ENCODE measurements at regions not wholly inside any gene's neighbourhood (a gene's known extent, or its start where the extent isn't known, plus 50 kb on each side); places are given as distances from the start of the nearest gene placed in this dataset.

GRCh38 chr7:9876053-9876452 lies 1097.6 kb upstream of the PHF14 start:
- no peak for TF ChIP-seq CTCF (IDR thresholded peaks at IDR 0.05; ENCODE audit: poor library complexity, severe bottlenecking)
- TF ChIP-seq SMC3 (conservative IDR thresholded peaks at IDR 0.05; ENCODE audit: poor library complexity) = no peak
- TF ChIP-seq TAF1 (IDR thresholded peaks at IDR 0.05; ENCODE audit: low read depth) = no peak
- TF ChIP-seq POLR2AphosphoS5 (IDR thresholded peaks at IDR 0.05) = no peak
- TF ChIP-seq EP300 (conservative IDR thresholded peaks at IDR 0.05; ENCODE audit: poor library complexity, severe bottlenecking) = no peak
- TF ChIP-seq MXI1 (conservative IDR thresholded peaks at IDR 0.05; ENCODE audit: poor library complexity, severe bottlenecking) = no peak
- no peak for TF ChIP-seq RAD21 (conservative IDR thresholded peaks at IDR 0.05)
- no peak overlapping the region for H3K9ac ChIP-seq (ENCODE audit: low read length)
- no peaks in the 10 kb centered on the region for H3F3A ChIP-seq (ENCODE audit: insufficient read depth, low read length, poor library complexity, severe bottlenecking)
- no peak overlapping the region for H2AFZ ChIP-seq (ENCODE audit: low read depth, low read length)
- no peak overlapping the region for H3K27ac ChIP-seq (ENCODE audit: low read length)
- no peak overlapping the region for H3K4me2 ChIP-seq (ENCODE audit: low read length)
- no peak overlapping the region for H3K4me3 ChIP-seq (ENCODE audit: low read length)
- H3K27me3 ChIP-seq (ENCODE audit: insufficient read depth, low read depth, low read length) = no peaks in the 10 kb centered on the region
- no peaks in the 10 kb centered on the region for H3K79me2 ChIP-seq (replicated peaks; ENCODE audit: insufficient read depth, low read length)
- H3K36me3 ChIP-seq (ENCODE audit: insufficient read depth, low read length) = no peaks in the 10 kb centered on the region
- H4K20me1 ChIP-seq (ENCODE audit: insufficient read depth) = no peaks in the 10 kb centered on the region
- H3K9me2 ChIP-seq (ENCODE audit: insufficient read depth, low read length) = no peaks in the 10 kb centered on the region
- no peaks in the 10 kb centered on the region for H3K9me3 ChIP-seq (ENCODE audit: low read length)

GRCh38 chr7:9889554-9889953 lies 1084.1 kb upstream of the PHF14 start:
- Histone ChIP-seq H2AFZ (ENCODE audit: low read depth, low read length) (no peak overlapping the region), H3K4me2 (ENCODE audit: low read length) (no peak overlapping the region), H3K27me3 (ENCODE audit: insufficient read depth, low read depth, low read length) (no peaks in the 10 kb centered on the region), H3K9me3 (ENCODE audit: low read length) (no peaks in the 10 kb centered on the region), H3K79me2 (replicated peaks; ENCODE audit: insufficient read depth, low read length) (no peaks in the 10 kb centered on the region), H3K4me3 (ENCODE audit: low read length) (no peak overlapping the region), H3K36me3 (ENCODE audit: insufficient read depth, low read length) (no peaks in the 10 kb centered on the region), H3K27ac (ENCODE audit: low read length) (no peak overlapping the region), H4K20me1 (ENCODE audit: insufficient read depth) (no peaks in the 10 kb centered on the region), H3K9ac (ENCODE audit: low read length) (no peak overlapping the region), H3F3A (ENCODE audit: insufficient read depth, low read length, poor library complexity, severe bottlenecking) (no peaks in the 10 kb centered on the region), H3K9me2 (ENCODE audit: insufficient read depth, low read length) (no peaks in the 10 kb centered on the region)
- TF ChIP-seq EZH2 (IDR thresholded peaks at IDR 0.05; ENCODE audit: borderline replicate concordance, insufficient read depth, low read length, poor library complexity, severe bottlenecking) = no peak
- no peak for TF ChIP-seq CTCF (IDR thresholded peaks at IDR 0.05; ENCODE audit: poor library complexity, severe bottlenecking)

- Histone ChIP-seq H3K9ac (ENCODE audit: low read length) (no peak overlapping the region), H3K36me3 (ENCODE audit: insufficient read depth, low read length) (no peaks in the 10 kb centered on the region), H3K27ac (ENCODE audit: low read length) (no peak overlapping the region), H3F3A (ENCODE audit: insufficient read depth, low read length, poor library complexity, severe bottlenecking) (no peaks in the 10 kb centered on the region), H3K4me3 (ENCODE audit: low read length) (no peak overlapping the region), H3K9me2 (ENCODE audit: insufficient read depth, low read length) (no peaks in the 10 kb centered on the region), H4K20me1 (ENCODE audit: insufficient read depth) (no peaks in the 10 kb centered on the region), H3K9me3 (ENCODE audit: low read length) (no peaks in the 10 kb centered on the region), H3K79me2 (replicated peaks; ENCODE audit: insufficient read depth, low read length) (no peaks in the 10 kb centered on the region), H3K27me3 (ENCODE audit: insufficient read depth, low read depth, low read length) (no peaks in the 10 kb centered on the region), H3K4me2 (ENCODE audit: low read length) (no peak overlapping the region), H2AFZ (ENCODE audit: low read depth, low read length) (no peak overlapping the region)
- TF ChIP-seq CTCF (IDR thresholded peaks at IDR 0.05; ENCODE audit: poor library complexity, severe bottlenecking) (no peak), SMC3 (conservative IDR thresholded peaks at IDR 0.05; ENCODE audit: poor library complexity) (no peak), RAD21 (conservative IDR thresholded peaks at IDR 0.05) (no peak), EP300 (conservative IDR thresholded peaks at IDR 0.05; ENCODE audit: poor library complexity, severe bottlenecking) (no peak), REST (IDR thresholded peaks at IDR 0.05; ENCODE audit: borderline replicate concordance) (no peak), TAF1 (IDR thresholded peaks at IDR 0.05; ENCODE audit: low read depth) (no peak), EZH2 (IDR thresholded peaks at IDR 0.05; ENCODE audit: borderline replicate concordance, insufficient read depth, low read length, poor library complexity, severe bottlenecking) (no peak), POLR2AphosphoS5 (IDR thresholded peaks at IDR 0.05) (no peak), MXI1 (conservative IDR thresholded peaks at IDR 0.05; ENCODE audit: poor library complexity, severe bottlenecking) (no peak)
Measured at GRCh38 chr7:9890092-9890491, 1083.6 kb upstream of the PHF14 start.

Data from neural cell (in vitro differentiated cells).